OCI-M2 (cell line): ENCODE measurements at regions not wholly inside any gene's neighbourhood (a gene's known extent, or its start where the extent isn't known, plus 50 kb on each side); places are given as distances from the start of the nearest gene placed in this dataset.

Source experiments
- DNase-seq: peaks from one replicate; lab custom pipeline; 2025; ENCODE audit not compliant: unreplicated experiment; lab: John Stamatoyannopoulos, UW

DNA sequence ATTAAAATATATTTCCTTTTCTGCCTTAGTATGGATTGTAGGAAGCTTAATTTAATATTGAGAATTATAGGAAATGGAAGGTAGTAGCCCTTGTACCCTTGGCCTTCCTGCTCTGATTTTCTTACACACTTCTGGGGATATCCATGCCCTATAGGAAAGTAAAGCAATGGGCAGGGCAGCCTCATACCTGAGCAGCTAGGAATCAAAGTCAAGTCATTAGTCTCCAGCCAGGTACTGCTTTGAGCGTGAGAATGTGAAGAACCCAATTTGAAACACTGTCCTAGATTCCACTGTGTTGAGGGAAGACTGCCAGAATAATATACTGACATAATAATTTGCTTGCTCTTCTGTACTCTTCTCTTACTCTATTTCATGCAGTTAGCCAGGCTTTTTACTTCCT is 51.0 kb upstream of the L3MBTL3 start:
- no peak for DNase-seq

GRCh38 chr6:129966125-129966524 is 52.3 kb upstream of the L3MBTL3 start:
- DNase-seq = no peak

DNA sequence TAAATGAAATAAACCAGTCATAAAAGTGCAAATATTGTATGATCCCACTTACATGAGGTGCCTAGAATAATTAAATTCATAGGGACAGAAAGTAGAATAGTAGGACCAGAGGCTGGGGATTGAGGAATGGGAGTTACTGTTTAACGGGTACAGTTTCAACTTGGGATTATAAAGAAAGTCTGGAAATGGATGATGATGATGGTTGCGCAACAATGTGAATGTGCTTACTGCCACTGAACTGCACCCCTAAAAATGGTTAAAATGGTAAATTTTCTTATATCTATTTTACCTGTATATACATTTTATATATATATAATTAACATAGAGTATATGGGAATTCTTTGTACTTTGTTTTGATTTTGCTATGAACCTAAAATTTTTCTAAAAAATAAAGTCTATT is 53.3 kb upstream of the L3MBTL3 start:
- DNase-seq = no peak

DNA sequence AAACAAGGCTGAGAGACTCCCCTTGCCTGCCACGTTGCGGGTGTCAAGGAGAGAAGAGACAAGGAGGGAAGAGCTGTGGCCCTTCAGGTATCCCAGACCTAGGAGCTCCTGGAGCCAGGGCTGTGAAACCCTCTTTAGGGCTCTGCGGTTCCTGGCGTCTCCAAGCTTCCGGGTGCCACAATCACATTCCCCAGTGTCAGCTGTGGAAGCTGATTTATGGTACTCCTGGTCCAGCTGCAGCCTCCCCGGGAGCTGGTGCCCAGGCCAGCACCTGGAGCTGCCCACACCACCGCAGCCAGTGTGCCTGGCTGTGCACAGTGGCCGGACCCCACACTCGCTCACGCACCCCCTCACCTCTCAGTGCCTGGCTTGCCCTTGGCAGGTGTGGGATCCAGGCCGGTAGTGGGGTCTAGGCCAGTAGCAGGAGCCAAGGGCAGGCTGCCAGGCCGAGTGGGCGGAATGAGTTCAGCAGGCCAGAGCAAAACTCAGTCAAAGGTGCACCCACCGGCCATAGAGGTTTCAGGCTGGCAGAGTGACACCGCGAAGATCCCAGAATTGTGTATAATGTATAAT is 58.9 kb upstream of the L3MBTL3 start:
- DNase-seq = no peak

GRCh38 chr6:129957941-129958898 is 60.2 kb upstream of the L3MBTL3 start:
- DNase-seq = no peak

GRCh38 chr6:129955584-129955983 is 62.8 kb upstream of the L3MBTL3 start:
- DNase-seq = no peak

DNA sequence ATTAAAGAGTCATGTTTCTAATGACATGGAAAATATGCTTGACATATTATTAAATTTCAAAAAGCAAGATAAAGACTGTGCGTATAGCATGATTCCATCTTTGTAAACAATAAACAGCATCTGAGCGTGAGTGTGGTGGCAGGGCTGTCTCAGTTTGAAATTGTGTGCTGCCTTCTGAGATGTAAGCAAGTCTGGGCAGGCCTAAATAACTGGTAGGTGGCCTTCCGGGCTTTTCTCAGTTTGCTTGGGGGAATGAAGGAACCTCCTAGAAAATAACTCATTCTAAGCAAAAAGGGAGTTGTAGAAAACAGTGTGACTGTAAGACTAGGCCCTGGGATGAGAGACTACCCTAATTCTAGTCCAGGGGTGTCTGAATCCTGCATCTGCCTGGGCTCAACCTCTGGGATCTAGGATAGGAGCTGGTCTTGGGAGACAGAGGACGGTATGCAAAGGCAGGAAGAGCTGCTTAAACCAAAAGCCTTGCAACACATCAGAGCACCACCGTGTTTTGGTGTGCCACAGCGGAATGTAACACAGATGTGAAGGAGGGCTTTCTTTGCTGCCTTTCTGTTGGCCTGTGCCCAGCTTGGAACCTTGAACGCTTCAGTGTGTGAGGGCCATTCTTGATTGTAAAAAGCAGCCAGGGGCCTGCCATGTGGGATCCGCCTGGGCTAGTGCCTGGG is 63.5 kb upstream of the L3MBTL3 start:
- no peak for DNase-seq

GRCh38 chr6:129947797-129948196 is 70.6 kb upstream of the L3MBTL3 start:
- no peak for DNase-seq

GRCh38 chr6:129946439-129947140 is 71.8 kb upstream of the L3MBTL3 start:
- DNase-seq = no peak

- no peak for DNase-seq
Observed at GRCh38 chr6:129943637-129944271, 74.6 kb upstream of the L3MBTL3 start.

GRCh38 chr6:129940454-129941195 is 77.8 kb upstream of the L3MBTL3 start:
- DNase-seq = no peak

DNA sequence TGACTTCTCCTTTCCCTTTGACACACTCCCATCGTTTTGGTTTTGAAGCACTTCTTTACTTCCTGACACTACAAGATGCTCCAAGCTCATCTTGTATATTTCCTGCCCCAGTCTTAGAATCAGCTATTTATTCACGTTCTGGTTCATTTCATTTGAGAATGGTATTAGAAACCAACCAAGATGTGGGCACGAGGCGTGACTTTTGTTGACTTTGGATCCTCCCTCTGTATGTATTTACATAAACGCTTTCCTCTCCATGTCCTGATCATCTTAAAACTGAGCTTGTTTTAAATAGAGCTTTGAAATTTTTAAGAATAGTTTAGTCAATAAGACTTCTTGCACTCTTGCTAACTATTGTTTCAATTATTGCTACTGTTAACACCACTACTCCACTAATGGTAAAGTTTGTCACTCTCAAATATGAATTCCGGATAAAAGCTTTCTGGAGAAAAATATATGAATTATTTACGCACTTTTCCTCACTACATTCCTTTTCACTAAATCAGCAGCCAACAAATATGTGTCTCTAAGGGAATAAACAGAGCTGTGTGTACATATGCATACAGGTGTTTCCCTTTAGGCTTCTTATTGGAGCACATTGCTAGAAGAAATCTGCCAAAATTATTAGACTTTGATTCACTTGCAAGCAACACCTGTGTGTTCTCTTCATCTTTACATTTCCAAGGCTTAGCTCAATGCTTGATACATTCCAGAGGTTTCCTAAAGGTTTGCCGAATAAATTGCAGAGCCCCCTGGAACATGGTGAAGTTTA is 77.3 kb upstream of the TMEM244 start:
- DNase-seq = no peak

GRCh38 chr6:129936329-129937165 is 75.4 kb upstream of the TMEM244 start:
- DNase-seq = peak; percentile 66

DNA sequence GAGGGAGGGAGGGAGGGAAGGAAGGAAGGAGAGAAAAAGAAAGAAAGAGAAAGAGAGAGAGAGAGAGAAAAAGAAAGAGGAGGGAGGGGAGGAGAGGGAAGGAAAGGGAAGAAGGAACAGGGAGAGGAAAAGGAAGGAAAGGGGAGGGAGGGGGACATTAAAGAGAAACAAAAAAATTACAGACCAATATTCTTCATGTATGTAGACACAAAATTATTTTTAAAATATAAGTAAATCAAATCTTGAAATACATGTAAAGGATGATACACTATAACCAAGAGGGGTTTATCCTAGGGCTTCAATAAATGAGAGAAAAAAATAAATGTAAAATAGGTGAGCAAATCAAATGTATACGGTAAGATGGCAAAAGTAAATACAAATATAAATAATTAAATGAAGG is 71.2 kb upstream of the TMEM244 start:
- DNase-seq = no peak

GRCh38 chr6:129929433-129929832 is 68.3 kb upstream of the TMEM244 start:
- no peak for DNase-seq

- no peak for DNase-seq
Observed at GRCh38 chr6:129923530-129924250, 62.6 kb upstream of the TMEM244 start.

- DNase-seq = no peak
Observed at GRCh38 chr6:129921169-129921817, 60.2 kb upstream of the TMEM244 start.
